NCI-H748 (cell line): ENCODE measurements at regions not wholly inside any gene's neighbourhood (a gene's known extent, or its start where the extent isn't known, plus 50 kb on each side); places are given as distances from the start of the nearest gene placed in this dataset.

ENCODE experiments used
- DNase-seq: peaks from one replicate; lab custom pipeline; 2025; ENCODE audit not compliant: unreplicated experiment; lab: John Stamatoyannopoulos, UW

GRCh38 chr1:74818241-74818640 lies 85.3 kb downstream of the TYW3 start:
- no peak for DNase-seq

GRCh38 chr1:74818661-74819456 lies 85.9 kb downstream of the TYW3 start:
- no peak for DNase-seq

- DNase-seq, result no peak
Measured at GRCh38 chr1:74822851-74823401, 90.0 kb downstream of the TYW3 start.

GRCh38 chr1:74824497-74825107 lies 91.7 kb downstream of the TYW3 start:
- no peak for DNase-seq

GRCh38 chr1:74830766-74831165 lies 97.8 kb downstream of the TYW3 start:
- DNase-seq, result no peak

GRCh38 chr1:74834261-74834660 lies 101.3 kb downstream of the TYW3 start:
- DNase-seq, result no peak

GRCh38 chr1:74835051-74835450 lies 102.1 kb downstream of the TYW3 start:
- DNase-seq, result peak; percentile 16

- no peak for DNase-seq
Measured at GRCh38 chr1:74842726-74843125, 109.8 kb downstream of the TYW3 start.

GRCh38 chr1:74847715-74848114 lies 114.8 kb downstream of the TYW3 start:
- DNase-seq, result no peak

- no peak for DNase-seq
Measured at GRCh38 chr1:74853756-74854155, 120.8 kb downstream of the TYW3 start.

GRCh38 chr1:74856174-74856573 lies 123.2 kb downstream of the TYW3 start:
- DNase-seq, result no peak

GRCh38 chr1:74857676-74858075 lies 124.7 kb downstream of the TYW3 start:
- DNase-seq, result no peak

- no peak for DNase-seq
Measured at GRCh38 chr1:74858136-74858535, 125.2 kb downstream of the TYW3 start.

GRCh38 chr1:74861867-74862266 lies 128.9 kb downstream of the TYW3 start:
- no peak for DNase-seq

GRCh38 chr1:74869702-74870101 lies 136.8 kb downstream of the TYW3 start:
- DNase-seq, result no peak

- DNase-seq, result peak; percentile 55
Measured at GRCh38 chr1:74877366-74877765, 144.4 kb downstream of the TYW3 start.

GRCh38 chr1:74895411-74895810 lies 162.5 kb downstream of the TYW3 start:
- DNase-seq, result no peak

- DNase-seq, result no peak
Measured at GRCh38 chr1:74908131-74908530, 175.2 kb downstream of the TYW3 start.

- no peak for DNase-seq
Measured at GRCh38 chr1:74908797-74909196, 175.8 kb downstream of the TYW3 start.

- no peak for DNase-seq
Measured at GRCh38 chr1:74913978-74914377, 181.0 kb downstream of the TYW3 start.

- DNase-seq, result no peak
Measured at GRCh38 chr1:74933500-74933899, 200.5 kb downstream of the TYW3 start.

GRCh38 chr1:74935446-74935845 lies 198.7 kb upstream of the LHX8 start:
- no peak for DNase-seq
